OCI-LY1 (cell line): ENCODE measurements at regions not wholly inside any gene's neighbourhood (a gene's known extent, or its start where the extent isn't known, plus 50 kb on each side); places are given as distances from the start of the nearest gene placed in this dataset.
"Not testable (repeated sequence)": the region's sequence is repeated elsewhere in the genome, so short reads cannot be mapped to it uniquely, and the experiment has no call there.

Experiments
- EZH2 ChIP-seq: fragments of 200-600 bp; sonication (generic), shearing (Covaris generic); IDR thresholded peaks from 2 replicates; pipeline ENCODE4 v1.8.0; 2017; ENCODE audit warnings: borderline replicate concordance, mixed run types, mild to moderate bottlenecking, antibody characterized with exemption, low read length, moderate library complexity, mixed read lengths
- TF ChIP-seq, protein P1 (sequence below): fragments of 200-600 bp; sonication (generic), shearing (Covaris generic); IDR thresholded peaks from 2 replicates; pipeline ENCODE4 v1.5.1; 2017; ENCODE audit warnings: mild to moderate bottlenecking, antibody characterized with exemption, low read length, moderate library complexity, mixed read lengths

DNA sequence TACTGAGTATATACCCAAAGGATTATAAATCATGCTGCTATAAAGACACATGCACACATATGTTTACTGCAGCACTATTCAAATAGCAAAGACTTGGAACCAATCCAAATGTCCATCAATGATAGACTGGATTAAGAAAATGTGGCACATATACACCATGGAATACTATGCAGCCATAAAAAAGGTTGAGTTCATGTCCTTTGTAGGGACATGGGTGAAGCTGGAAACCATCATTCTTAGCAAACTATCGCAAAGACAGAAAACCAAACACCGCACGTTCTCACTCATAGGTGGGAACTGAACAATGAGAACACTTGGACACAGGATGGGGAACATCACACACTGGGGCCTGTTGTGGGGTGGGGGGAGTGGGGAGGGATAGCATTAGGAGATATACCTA lies 378.3 kb upstream of the PIK3R1 start:
- TF ChIP-seq, protein P1, sequence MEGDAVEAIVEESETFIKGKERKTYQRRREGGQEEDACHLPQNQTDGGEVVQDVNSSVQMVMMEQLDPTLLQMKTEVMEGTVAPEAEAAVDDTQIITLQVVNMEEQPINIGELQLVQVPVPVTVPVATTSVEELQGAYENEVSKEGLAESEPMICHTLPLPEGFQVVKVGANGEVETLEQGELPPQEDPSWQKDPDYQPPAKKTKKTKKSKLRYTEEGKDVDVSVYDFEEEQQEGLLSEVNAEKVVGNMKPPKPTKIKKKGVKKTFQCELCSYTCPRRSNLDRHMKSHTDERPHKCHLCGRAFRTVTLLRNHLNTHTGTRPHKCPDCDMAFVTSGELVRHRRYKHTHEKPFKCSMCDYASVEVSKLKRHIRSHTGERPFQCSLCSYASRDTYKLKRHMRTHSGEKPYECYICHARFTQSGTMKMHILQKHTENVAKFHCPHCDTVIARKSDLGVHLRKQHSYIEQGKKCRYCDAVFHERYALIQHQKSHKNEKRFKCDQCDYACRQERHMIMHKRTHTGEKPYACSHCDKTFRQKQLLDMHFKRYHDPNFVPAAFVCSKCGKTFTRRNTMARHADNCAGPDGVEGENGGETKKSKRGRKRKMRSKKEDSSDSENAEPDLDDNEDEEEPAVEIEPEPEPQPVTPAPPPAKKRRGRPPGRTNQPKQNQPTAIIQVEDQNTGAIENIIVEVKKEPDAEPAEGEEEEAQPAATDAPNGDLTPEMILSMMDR, result not testable (repeated sequence)
- TF ChIP-seq EZH2, result not testable (repeated sequence)
